ENCODE measurements at regions not wholly inside any gene's neighbourhood (a gene's known extent, or its start where the extent isn't known, plus 50 kb on each side); places are given as distances from the start of the nearest gene placed in this dataset.

GRCh38 chr12:67826946-67827720 lies 162.1 kb upstream of the IFNG-AS1 start:
- intact Hi-C loops (cut with DNase I) = loop anchor here (5.0 kb wide), 1 partner anchor 180 kb away; the partner anchor contains the start of gene DYRK2

GRCh38 chr12:67827820-67828383 lies 161.3 kb upstream of the IFNG-AS1 start:
- DNase-seq (ENCODE audit: low spot score) = no peak
- intact Hi-C loops (cut with DNase I) = loop anchor here (5.0 kb wide), 1 partner anchor 181 kb away; the partner anchor contains the start of gene DYRK2

More at GRCh38 chr12:67826946-67827720, 162.1 kb upstream of the IFNG-AS1 start:
- DNase-seq (ENCODE audit: low spot score) = no peak

GRCh38 chr12:67829896-67830295 lies 159.4 kb upstream of the IFNG-AS1 start:
- DNase-seq (ENCODE audit: low spot score) = no peak
- intact Hi-C loops (cut with DNase I) = loop anchor here (5.0 kb wide), 1 partner anchor 183 kb away; the partner anchor contains the start of gene DYRK2

GRCh38 chr12:67832155-67832554 lies 157.1 kb upstream of the IFNG-AS1 start:
- DNase-seq (ENCODE audit: low spot score) = no peak
- intact Hi-C loops (cut with DNase I) = no loop called here

- intact Hi-C loops (cut with DNase I) = no loop called here
- no peak for DNase-seq (ENCODE audit: low spot score)
Observed at GRCh38 chr12:67833602-67834001, 155.6 kb upstream of the IFNG-AS1 start.

GRCh38 chr12:67837876-67838275 lies 151.4 kb upstream of the IFNG-AS1 start:
- intact Hi-C loops (cut with DNase I) = no loop called here
- DNase-seq (ENCODE audit: low spot score) = no peak

GRCh38 chr12:67842124-67842523 lies 147.1 kb upstream of the IFNG-AS1 start:
- intact Hi-C loops (cut with DNase I) = no loop called here
- DNase-seq (ENCODE audit: low spot score) = no peak

GRCh38 chr12:67843257-67843656 lies 146.0 kb upstream of the IFNG-AS1 start:
- intact Hi-C loops (cut with DNase I) = no loop called here
- no peak for DNase-seq (ENCODE audit: low spot score)

GRCh38 chr12:67852701-67853100 lies 136.5 kb upstream of the IFNG-AS1 start:
- no peak for DNase-seq (ENCODE audit: low spot score)
- intact Hi-C loops (cut with DNase I) = no loop called here

- intact Hi-C loops (cut with DNase I) = no loop called here
- no peak for DNase-seq (ENCODE audit: low spot score)
Observed at GRCh38 chr12:67853204-67853603, 136.0 kb upstream of the IFNG-AS1 start.

GRCh38 chr12:67854351-67854750 lies 134.9 kb upstream of the IFNG-AS1 start:
- DNase-seq (ENCODE audit: low spot score) = no peak
- intact Hi-C loops (cut with DNase I) = no loop called here

- intact Hi-C loops (cut with DNase I) = no loop called here
- no peak for DNase-seq (ENCODE audit: low spot score)
Observed at GRCh38 chr12:67855103-67855502, 134.1 kb upstream of the IFNG-AS1 start.

GRCh38 chr12:67871231-67871630 lies 118.0 kb upstream of the IFNG-AS1 start:
- intact Hi-C loops (cut with DNase I) = no loop called here
- DNase-seq (ENCODE audit: low spot score) = no peak

- intact Hi-C loops (cut with DNase I) = no loop called here
- no peak for DNase-seq (ENCODE audit: low spot score)
Observed at GRCh38 chr12:67873355-67873754, 115.9 kb upstream of the IFNG-AS1 start.

- DNase-seq (ENCODE audit: low spot score) = no peak
- intact Hi-C loops (cut with DNase I) = no loop called here
Observed at GRCh38 chr12:67876305-67876915, 112.8 kb upstream of the IFNG-AS1 start.

- no peak for DNase-seq (ENCODE audit: low spot score)
- intact Hi-C loops (cut with DNase I) = no loop called here
Observed at GRCh38 chr12:67877727-67878126, 111.5 kb upstream of the IFNG-AS1 start.

- intact Hi-C loops (cut with DNase I) = no loop called here
- no peak for DNase-seq (ENCODE audit: low spot score)
Observed at GRCh38 chr12:67879937-67880336, 109.3 kb upstream of the IFNG-AS1 start.

GRCh38 chr12:67881565-67881964 lies 107.7 kb upstream of the IFNG-AS1 start:
- intact Hi-C loops (cut with DNase I) = no loop called here
- DNase-seq (ENCODE audit: low spot score) = no peak

GRCh38 chr12:67884596-67884995 lies 104.7 kb upstream of the IFNG-AS1 start:
- DNase-seq (ENCODE audit: low spot score) = no peak
- intact Hi-C loops (cut with DNase I) = no loop called here

- DNase-seq (ENCODE audit: low spot score) = no peak
- intact Hi-C loops (cut with DNase I) = no loop called here
Observed at GRCh38 chr12:67885375-67886169, 103.7 kb upstream of the IFNG-AS1 start.

Data from cardiac septum (tissue), 1 donor.